Mesenchymal stem cell (in vitro differentiated cells and primary cell): ENCODE measurements at regions not wholly inside any gene's neighbourhood (a gene's known extent, or its start where the extent isn't known, plus 50 kb on each side); places are given as distances from the start of the nearest gene placed in this dataset.
"Not testable (repeated sequence)": the region's sequence is repeated elsewhere in the genome, so short reads cannot be mapped to it uniquely, and the experiment has no call there.

Experiments
- DNase-seq: peaks from one replicate; pipeline ENCODE4 v3.0.0-alpha.2; 2013
- H2AFZ ChIP-seq: one replicate; pipeline ENCODE4 v1.6.1; 2013; ENCODE audit warnings: low read depth, mild to moderate bottlenecking, control low read depth, inconsistent platforms, low read length, moderate library complexity
- H2AK5ac ChIP-seq: 2 replicates; pipeline ENCODE4 v1.6.1; 2013; ENCODE audit warnings: low read length, moderate library complexity, mild to moderate bottlenecking, inconsistent platforms; ENCODE audit not compliant: severe bottlenecking
- H2BK120ac ChIP-seq: one replicate; pipeline ENCODE4 v1.6.1; 2013; ENCODE audit warnings: low read depth, mild to moderate bottlenecking, inconsistent platforms, low read length, moderate library complexity
- H2BK12ac ChIP-seq, 2 experiments: one replicate each; pipeline ENCODE4 v1.6.1; 2013; ENCODE audit warnings: inconsistent platforms in 2 of 2, low read length in 2 of 2, mild to moderate bottlenecking in 2 of 2, moderate library complexity in 2 of 2, control low read depth in 1 of 2
- H2BK15ac ChIP-seq: one replicate; pipeline ENCODE4 v1.6.1; 2013; ENCODE audit warnings: mild to moderate bottlenecking, low read depth, inconsistent platforms; ENCODE audit not compliant: poor library complexity, severe bottlenecking
- H2BK5ac ChIP-seq: 2 replicates; pipeline ENCODE4 v1.6.1; 2013; ENCODE audit warnings: low read depth, mild to moderate bottlenecking, low read length, control low read depth, inconsistent platforms; ENCODE audit not compliant: poor library complexity, severe bottlenecking
- H3K14ac ChIP-seq, 2 experiments: one replicate each; pipeline ENCODE4 v1.6.1; 2013; ENCODE audit warnings: inconsistent platforms in 2 of 2, low read length in 2 of 2, control low read depth in 1 of 2, mild to moderate bottlenecking in 1 of 2, moderate library complexity in 1 of 2
- H3K18ac ChIP-seq, 2 experiments: one replicate each; pipeline ENCODE4 v1.6.1; 2013; ENCODE audit warnings: inconsistent platforms in 2 of 2, low read length in 2 of 2, control low read depth in 1 of 2, low read depth in 1 of 2, mild to moderate bottlenecking in 1 of 2
- H3K23ac ChIP-seq, 2 experiments: one replicate each; pipeline ENCODE4 v1.6.1; 2013; ENCODE audit warnings: inconsistent platforms in 2 of 2, low read length in 2 of 2, mild to moderate bottlenecking in 2 of 2, moderate library complexity in 2 of 2, control low read depth in 1 of 2
- H3K27ac ChIP-seq: 2 replicates; pipeline ENCODE4 v1.5.1; 2013; ENCODE audit warnings: mild to moderate bottlenecking, moderate library complexity, low read length, control low read depth, inconsistent platforms; ENCODE audit not compliant: poor library complexity, severe bottlenecking
- H3K27me3 ChIP-seq, 2 experiments: 2 replicates each; pipeline versions ENCODE4 v1.6.1 to v1.7.0; 2013; ENCODE audit warnings: low read length in 2 of 2, mild to moderate bottlenecking in 2 of 2, moderate library complexity in 2 of 2, control low read depth in 1 of 2, inconsistent platforms in 1 of 2; ENCODE audit not compliant: control insufficient read depth in 1 of 2, insufficient read depth in 1 of 2
- H3K36me3 ChIP-seq, 2 experiments: 2 replicates each; pipeline versions ENCODE4 v1.6.1 to v1.7.0; 2013; ENCODE audit warnings: low read length in 2 of 2, control low read depth in 1 of 2, inconsistent platforms in 1 of 2, low read depth in 1 of 2, mild to moderate bottlenecking in 1 of 2; ENCODE audit not compliant: insufficient read depth in 2 of 2, control insufficient read depth in 1 of 2
- H3K4ac ChIP-seq, 2 experiments: one replicate each; pipeline ENCODE4 v1.6.1; 2013; ENCODE audit warnings: inconsistent platforms in 2 of 2, low read length in 2 of 2, mild to moderate bottlenecking in 2 of 2, moderate library complexity in 2 of 2, control low read depth in 1 of 2, low read depth in 1 of 2
- H3K4me1 ChIP-seq: 2 replicates; pipeline ENCODE4 v1.6.1; 2013; ENCODE audit warnings: low read depth, low read length, control low read depth; ENCODE audit not compliant: control insufficient read depth, insufficient read depth
- H3K4me2 ChIP-seq: 2 replicates; pipeline ENCODE4 v1.6.1; 2013; ENCODE audit warnings: low read length, mild to moderate bottlenecking, inconsistent platforms; ENCODE audit not compliant: poor library complexity, severe bottlenecking
- H3K4me3 ChIP-seq, 2 experiments: 2 replicates each; pipeline versions ENCODE4 v1.5.1 to v1.7.0; 2013; ENCODE audit warnings: low read length in 2 of 2, mild to moderate bottlenecking in 2 of 2, control low read depth in 1 of 2, low read depth in 1 of 2; ENCODE audit not compliant: insufficient read depth in 1 of 2
- H3K79me1 ChIP-seq: replicated peaks from 2 replicates; pipeline ENCODE4 v1.6.1; 2013; ENCODE audit warnings: mild to moderate bottlenecking, control low read depth, low read length, inconsistent platforms; ENCODE audit not compliant: poor library complexity, severe bottlenecking
- H3K9ac ChIP-seq: 2 replicates; pipeline ENCODE4 v1.7.0; 2013; ENCODE audit warnings: mild to moderate bottlenecking, low read length, moderate library complexity
- H3K9me3 ChIP-seq: 2 replicates; pipeline ENCODE4 v1.7.0; 2013; ENCODE audit warnings: mild to moderate bottlenecking, low read length; ENCODE audit not compliant: control insufficient read depth
- H4K8ac ChIP-seq: one replicate; pipeline ENCODE4 v1.6.1; 2013; ENCODE audit warnings: inconsistent platforms, mild to moderate bottlenecking, low read length, moderate library complexity
- H4K91ac ChIP-seq: one replicate; pipeline ENCODE4 v1.6.1; 2013; ENCODE audit warnings: mild to moderate bottlenecking, low read length, inconsistent platforms
- WGBS: methylation state at CpG from one replicate; pipeline ENCODE4 v1.1.7; 2013; ENCODE audit warnings: mixed read lengths; 5-methylcytosine and 5-hydroxymethylcytosine counted together

GRCh38 chr4:24180586-24180985 is 290.7 kb upstream of the PPARGC1A start:
- H3K4me3 ChIP-seq: no peak overlapping the region
- no peak overlapping the region for H2BK120ac ChIP-seq
- no peak overlapping the region for H3K9ac ChIP-seq
- H3K9me3 ChIP-seq: no peaks in the 10 kb centered on the region
- H2BK12ac ChIP-seq: no peak overlapping the region
- no peaks in the 10 kb centered on the region for H3K79me1 ChIP-seq
- H3K27me3 ChIP-seq: no peaks in the 10 kb centered on the region
- no peak overlapping the region for H4K91ac ChIP-seq
- no peak overlapping the region for H2AK5ac ChIP-seq
- H3K23ac ChIP-seq: no peak overlapping the region
- H3K36me3 ChIP-seq: no peaks in the 10 kb centered on the region
- H3K4me1 ChIP-seq: peaks cover 1% of the 10 kb centered on the region
- H2AFZ ChIP-seq: no peak overlapping the region
- no peak overlapping the region for H2BK15ac ChIP-seq
- no peak for DNase-seq
- H3K4me2 ChIP-seq: no peak overlapping the region
- no peak overlapping the region for H2BK5ac ChIP-seq
- no peak overlapping the region for H3K14ac ChIP-seq
- no peak overlapping the region for H3K27ac ChIP-seq
- H4K8ac ChIP-seq: no peak overlapping the region
- no peak overlapping the region for H3K4ac ChIP-seq
- no peak overlapping the region for H3K18ac ChIP-seq

GRCh38 chr4:24179201-24179840 is 289.5 kb upstream of the PPARGC1A start:
- Histone ChIP-seq H3K9me3 (no peaks in the 10 kb centered on the region), H3K23ac (no peak overlapping the region), H2BK5ac (no peak overlapping the region), H4K8ac (no peak overlapping the region), H3K4ac (no peak overlapping the region), H3K4me2 (no peak overlapping the region), H3K14ac (no peak overlapping the region), H3K4me1 (no peaks in the 10 kb centered on the region), H3K9ac (no peak overlapping the region), H2BK15ac (no peak overlapping the region), H3K4me3 (no peak overlapping the region), H2AFZ (no peak overlapping the region), H3K79me1 (no peaks in the 10 kb centered on the region), H3K27me3 (no peaks in the 10 kb centered on the region), H3K27ac (no peak overlapping the region), H3K18ac (no peak overlapping the region), H4K91ac (no peak overlapping the region), H3K36me3 (no peaks in the 10 kb centered on the region), H2BK120ac (no peak overlapping the region), H2AK5ac (no peak overlapping the region), H2BK12ac (no peak overlapping the region)
- no peak for DNase-seq
- 80% methylated on average over 3 of the region's 4 CpGs for WGBS

GRCh38 chr4:24177443-24177842 is 287.6 kb upstream of the PPARGC1A start:
- DNase-seq, H2BK12ac ChIP-seq, H3K36me3 ChIP-seq, H3K18ac ChIP-seq, H2AK5ac ChIP-seq, H3K4me3 ChIP-seq, H3K4me2 ChIP-seq, H3K27ac ChIP-seq, H3K4me1 ChIP-seq, H2BK5ac ChIP-seq, H2BK120ac ChIP-seq, H3K14ac ChIP-seq, H3K23ac ChIP-seq, H3K9me3 ChIP-seq, H3K79me1 ChIP-seq, H2BK15ac ChIP-seq, H3K4ac ChIP-seq, H3K27me3 ChIP-seq, H3K9ac ChIP-seq, H4K8ac ChIP-seq, H2AFZ ChIP-seq, H4K91ac ChIP-seq: not testable (repeated sequence)
- WGBS: 80% methylated on average over 1 of the region's 2 CpGs

GRCh38 chr4:24175707-24176106 is 285.9 kb upstream of the PPARGC1A start:
- Histone ChIP-seq H3K4ac (no peak overlapping the region), H2BK5ac (no peak overlapping the region), H3K4me2 (no peak overlapping the region), H2AK5ac (no peak overlapping the region), H3K79me1 (no peaks in the 10 kb centered on the region), H2BK120ac (no peak overlapping the region), H3K27ac (no peak overlapping the region), H4K8ac (no peak overlapping the region), H3K14ac (no peak overlapping the region), H3K23ac (no peak overlapping the region), H2AFZ (no peak overlapping the region), H3K4me1 (no peaks in the 10 kb centered on the region), H2BK15ac (no peak overlapping the region), H3K9me3 (no peaks in the 10 kb centered on the region), H2BK12ac (no peak overlapping the region), H3K9ac (no peak overlapping the region), H3K36me3 (no peaks in the 10 kb centered on the region), H3K27me3 (no peaks in the 10 kb centered on the region), H3K18ac (no peak overlapping the region), H4K91ac (no peak overlapping the region), H3K4me3 (no peak overlapping the region)
- 90% methylated on average over 7 of the region's 7 CpGs for WGBS
- no peak for DNase-seq
